ENCODE measurements at regions not wholly inside any gene's neighbourhood (a gene's known extent, or its start where the extent isn't known, plus 50 kb on each side); places are given as distances from the start of the nearest gene placed in this dataset.

GRCh38 chr2:139992078-139992477, 1211.9 kb upstream of the NXPH2 start:
- TF ChIP-seq CTCF (IDR thresholded peaks at IDR 0.05) (no peak), POLR2AphosphoS5 (IDR thresholded peaks at IDR 0.05) (no peak), POLR2A (IDR thresholded peaks at IDR 0.05) (no peak), EP300 (IDR thresholded peaks at IDR 0.05; ENCODE audit: low read depth) (no peak)
